ENCODE measurements at regions not wholly inside any gene's neighbourhood (a gene's known extent, or its start where the extent isn't known, plus 50 kb on each side); places are given as distances from the start of the nearest gene placed in this dataset.

DNA sequence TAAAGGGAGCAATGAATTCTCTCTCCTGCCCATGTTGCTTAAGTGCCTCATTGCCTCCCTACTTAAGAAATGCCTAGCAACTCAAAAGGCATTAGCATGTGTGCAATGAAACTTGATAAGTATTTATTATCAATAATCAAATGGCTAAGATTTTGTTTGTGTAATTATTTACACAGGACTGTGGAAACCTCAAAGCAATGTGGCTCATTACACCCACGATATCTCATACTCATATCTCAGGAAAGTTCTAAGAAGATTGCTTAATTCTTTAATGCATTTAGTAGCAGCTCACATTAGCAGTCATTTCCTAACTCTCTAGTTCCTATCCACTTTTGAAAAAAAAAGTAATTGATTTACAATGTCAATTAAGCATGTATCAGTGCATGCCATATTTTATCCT is 253.3 kb downstream of the DUSP10 start:
- Histone ChIP-seq H3K4me2 (ENCODE audit: low read length) (no peak overlapping the region), H3K9me3 (ENCODE audit: low read length) (no peaks in the 10 kb centered on the region), H3K4me1 (ENCODE audit: insufficient read depth, low read length, severe bottlenecking) (peaks cover 10% of the 10 kb centered on the region), H3K9ac (ENCODE audit: low read length) (no peak overlapping the region), H3K27ac (ENCODE audit: low read depth, low read length, poor library complexity, severe bottlenecking) (no peak overlapping the region), H2AFZ (ENCODE audit: low read length) (no peak overlapping the region), H4K20me1 (ENCODE audit: insufficient read depth, low read length) (no peaks in the 10 kb centered on the region), H3K27me3 (ENCODE audit: insufficient read depth, low read length) (no peaks in the 10 kb centered on the region), H3K4me3 (ENCODE audit: low read depth, low read length, poor library complexity, severe bottlenecking) (no peak overlapping the region), H3K9me2 (ENCODE audit: low read depth, low read length) (no peaks in the 10 kb centered on the region), H3F3A (ENCODE audit: insufficient read depth, low read length) (no peaks in the 10 kb centered on the region), H3K79me2 (ENCODE audit: insufficient read depth, low read length) (no peaks in the 10 kb centered on the region), H3K36me3 (ENCODE audit: insufficient read depth, low read length) (no peaks in the 10 kb centered on the region)
- TF ChIP-seq, protein P1, sequence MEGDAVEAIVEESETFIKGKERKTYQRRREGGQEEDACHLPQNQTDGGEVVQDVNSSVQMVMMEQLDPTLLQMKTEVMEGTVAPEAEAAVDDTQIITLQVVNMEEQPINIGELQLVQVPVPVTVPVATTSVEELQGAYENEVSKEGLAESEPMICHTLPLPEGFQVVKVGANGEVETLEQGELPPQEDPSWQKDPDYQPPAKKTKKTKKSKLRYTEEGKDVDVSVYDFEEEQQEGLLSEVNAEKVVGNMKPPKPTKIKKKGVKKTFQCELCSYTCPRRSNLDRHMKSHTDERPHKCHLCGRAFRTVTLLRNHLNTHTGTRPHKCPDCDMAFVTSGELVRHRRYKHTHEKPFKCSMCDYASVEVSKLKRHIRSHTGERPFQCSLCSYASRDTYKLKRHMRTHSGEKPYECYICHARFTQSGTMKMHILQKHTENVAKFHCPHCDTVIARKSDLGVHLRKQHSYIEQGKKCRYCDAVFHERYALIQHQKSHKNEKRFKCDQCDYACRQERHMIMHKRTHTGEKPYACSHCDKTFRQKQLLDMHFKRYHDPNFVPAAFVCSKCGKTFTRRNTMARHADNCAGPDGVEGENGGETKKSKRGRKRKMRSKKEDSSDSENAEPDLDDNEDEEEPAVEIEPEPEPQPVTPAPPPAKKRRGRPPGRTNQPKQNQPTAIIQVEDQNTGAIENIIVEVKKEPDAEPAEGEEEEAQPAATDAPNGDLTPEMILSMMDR (IDR thresholded peaks at IDR 0.05; ENCODE audit: low read length): no peak
- TF ChIP-seq EZH2 (IDR thresholded peaks at IDR 0.05; ENCODE audit: borderline replicate concordance, low read length): no peak

DNA sequence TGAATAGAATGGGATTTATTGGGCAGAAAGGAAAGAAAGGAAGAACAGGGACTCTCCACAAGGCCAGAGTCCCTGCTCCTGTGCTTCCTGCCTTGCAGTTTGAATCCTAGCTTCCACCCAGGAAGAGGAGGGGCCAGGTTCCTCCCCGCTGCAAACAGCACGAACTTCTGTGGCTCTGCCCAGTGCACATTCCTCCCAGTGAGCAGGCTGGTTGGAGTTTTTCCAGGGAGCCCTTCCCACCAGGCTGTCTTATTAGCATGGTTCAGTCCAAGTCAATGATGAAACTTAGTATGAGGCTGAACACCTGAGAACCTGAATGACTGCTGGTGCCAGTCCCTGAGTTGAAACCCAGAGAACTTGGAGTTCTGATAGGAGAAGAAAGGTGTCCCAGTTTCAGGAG is 247.2 kb downstream of the DUSP10 start:
- H3K4me3 ChIP-seq (ENCODE audit: low read depth, low read length, poor library complexity, severe bottlenecking): no peak overlapping the region
- no peaks in the 10 kb centered on the region for H3K79me2 ChIP-seq (ENCODE audit: insufficient read depth, low read length)
- no peak overlapping the region for H2AFZ ChIP-seq (ENCODE audit: low read length)
- H3F3A ChIP-seq (ENCODE audit: insufficient read depth, low read length): no peaks in the 10 kb centered on the region
- no peaks in the 10 kb centered on the region for H4K20me1 ChIP-seq (ENCODE audit: insufficient read depth, low read length)
- H3K27me3 ChIP-seq (ENCODE audit: insufficient read depth, low read length): no peaks in the 10 kb centered on the region
- H3K36me3 ChIP-seq (ENCODE audit: insufficient read depth, low read length): no peaks in the 10 kb centered on the region
- TF ChIP-seq, protein P1 (IDR thresholded peaks at IDR 0.05; ENCODE audit: low read length): no peak
- no peak for TF ChIP-seq EZH2 (IDR thresholded peaks at IDR 0.05; ENCODE audit: borderline replicate concordance, low read length)
- H3K4me1 ChIP-seq (ENCODE audit: insufficient read depth, low read length, severe bottlenecking): no peaks in the 10 kb centered on the region
- H3K9me3 ChIP-seq (ENCODE audit: low read length): no peaks in the 10 kb centered on the region
- H3K9ac ChIP-seq (ENCODE audit: low read length): no peak overlapping the region
- H3K27ac ChIP-seq (ENCODE audit: low read depth, low read length, poor library complexity, severe bottlenecking): no peak overlapping the region
- H3K4me2 ChIP-seq (ENCODE audit: low read length): no peak overlapping the region
- H3K9me2 ChIP-seq (ENCODE audit: low read depth, low read length): no peaks in the 10 kb centered on the region

DNA sequence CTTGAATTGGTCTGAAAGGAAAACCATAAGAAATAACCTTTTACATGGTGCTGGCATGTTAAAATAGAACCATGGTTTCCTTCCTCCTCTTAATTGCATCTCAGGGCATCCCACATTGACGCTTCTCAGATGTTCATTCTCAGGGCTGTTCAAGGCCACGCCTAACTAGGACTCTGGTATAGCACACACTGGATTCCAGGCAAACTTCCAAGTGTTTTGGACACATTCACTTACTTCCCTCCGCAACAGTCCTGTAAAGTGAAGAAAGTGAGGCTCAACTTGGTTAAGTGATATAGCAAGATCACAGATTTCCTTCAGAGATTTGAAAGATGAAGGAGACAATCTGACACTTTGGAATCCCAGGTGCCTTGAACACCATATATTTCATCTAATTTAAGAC is 244.8 kb downstream of the DUSP10 start:
- H3K27me3 ChIP-seq (ENCODE audit: insufficient read depth, low read length): no peaks in the 10 kb centered on the region

More for the DNA sequence above, 244.8 kb downstream of the DUSP10 start:
- 0 out of 2 replicates have a peak overlapping the region, but pooled peaks have one; percentile 4 for H2AFZ ChIP-seq (ENCODE audit: low read length)
- no peaks in the 10 kb centered on the region for H3F3A ChIP-seq (ENCODE audit: insufficient read depth, low read length)
- no peak overlapping the region for H3K4me3 ChIP-seq (ENCODE audit: low read depth, low read length, poor library complexity, severe bottlenecking)
- H3K9me3 ChIP-seq (ENCODE audit: low read length): no peaks in the 10 kb centered on the region
- no peak overlapping the region for H3K9ac ChIP-seq (ENCODE audit: low read length)
- no peaks in the 10 kb centered on the region for H4K20me1 ChIP-seq (ENCODE audit: insufficient read depth, low read length)
- no peak overlapping the region for H3K4me2 ChIP-seq (ENCODE audit: low read length)
- no peaks in the 10 kb centered on the region for H3K4me1 ChIP-seq (ENCODE audit: insufficient read depth, low read length, severe bottlenecking)
- TF ChIP-seq, protein P1 (IDR thresholded peaks at IDR 0.05; ENCODE audit: low read length): no peak
- no peak for TF ChIP-seq EZH2 (IDR thresholded peaks at IDR 0.05; ENCODE audit: borderline replicate concordance, low read length)
- H3K9me2 ChIP-seq (ENCODE audit: low read depth, low read length): no peaks in the 10 kb centered on the region
- no peaks in the 10 kb centered on the region for H3K79me2 ChIP-seq (ENCODE audit: insufficient read depth, low read length)
- no peak overlapping the region for H3K27ac ChIP-seq (ENCODE audit: low read depth, low read length, poor library complexity, severe bottlenecking)
- H3K36me3 ChIP-seq (ENCODE audit: insufficient read depth, low read length): no peaks in the 10 kb centered on the region
